Activated naive CD4-positive, alpha-beta T cell treated with anti-CD3 and anti-CD28 coated beads, Interleukin-2, amount 50 U/mL, for 24 hours (primary cell): ENCODE measurements at regions not wholly inside any gene's neighbourhood (a gene's known extent, or its start where the extent isn't known, plus 50 kb on each side); places are given as distances from the start of the nearest gene placed in this dataset.
"Not testable (repeated sequence)": the region's sequence is repeated elsewhere in the genome, so short reads cannot be mapped to it uniquely, and the experiment has no call there.

Experiments used
- H3K27ac Mint-ChIP-seq: one replicate; pipeline ENCODE4 v1.8.0; 2021; ENCODE audit warnings: mild to moderate bottlenecking, mixed read lengths
- H3K27me3 Mint-ChIP-seq: one replicate; pipeline ENCODE4 v1.8.0; 2021; ENCODE audit warnings: mixed read lengths
- H3K36me3 Mint-ChIP-seq: one replicate; pipeline ENCODE4 v1.8.0; 2021; ENCODE audit warnings: mixed read lengths
- H3K4me1 Mint-ChIP-seq: one replicate; pipeline ENCODE4 v1.8.0; 2021; ENCODE audit warnings: mixed read lengths
- H3K4me3 Mint-ChIP-seq: one replicate; pipeline ENCODE4 v1.8.0; 2021; ENCODE audit warnings: mild to moderate bottlenecking, mixed read lengths
- H3K9me3 Mint-ChIP-seq: one replicate; pipeline ENCODE4 v1.8.0; 2021; ENCODE audit warnings: mixed read lengths

GRCh38 chr22:23456666-23457379 is 123.3 kb downstream of the IGLL1 start:
- not testable (repeated sequence) for H3K9me3 Mint-ChIP-seq, H3K27ac Mint-ChIP-seq, H3K4me1 Mint-ChIP-seq, H3K36me3 Mint-ChIP-seq, H3K4me3 Mint-ChIP-seq
- H3K27me3 Mint-ChIP-seq, result peaks cover 14% of the 10 kb centered on the region

- peaks cover 13% of the 10 kb centered on the region for H3K27me3 Mint-ChIP-seq
- not testable (repeated sequence) for H3K27ac Mint-ChIP-seq, H3K9me3 Mint-ChIP-seq, H3K36me3 Mint-ChIP-seq, H3K4me1 Mint-ChIP-seq, H3K4me3 Mint-ChIP-seq
Observed at GRCh38 chr22:23454345-23454744, 125.7 kb downstream of the IGLL1 start.

- Mint-ChIP-seq H3K27me3 (peaks cover 13% of the 10 kb centered on the region), H3K4me3 (no peak overlapping the region), H3K4me1 (no peaks in the 10 kb centered on the region), H3K27ac (no peak overlapping the region), H3K36me3 (no peaks in the 10 kb centered on the region), H3K9me3 (no peaks in the 10 kb centered on the region)
Observed at GRCh38 chr22:23453277-23453676, 126.8 kb downstream of the IGLL1 start.

GRCh38 chr22:23452231-23453010 is 127.7 kb downstream of the IGLL1 start:
- H3K36me3 Mint-ChIP-seq, result no peaks in the 10 kb centered on the region
- peaks cover 13% of the 10 kb centered on the region for H3K27me3 Mint-ChIP-seq
- no peaks in the 10 kb centered on the region for H3K9me3 Mint-ChIP-seq
- no peaks in the 10 kb centered on the region for H3K4me1 Mint-ChIP-seq
- no peak overlapping the region for H3K27ac Mint-ChIP-seq
- H3K4me3 Mint-ChIP-seq, result no peak overlapping the region

- not testable (repeated sequence) for H3K27ac Mint-ChIP-seq, H3K4me3 Mint-ChIP-seq, H3K27me3 Mint-ChIP-seq, H3K4me1 Mint-ChIP-seq, H3K9me3 Mint-ChIP-seq, H3K36me3 Mint-ChIP-seq
Observed at GRCh38 chr22:23451452-23452230, 128.4 kb downstream of the IGLL1 start.

- not testable (repeated sequence) for H3K4me1 Mint-ChIP-seq, H3K27ac Mint-ChIP-seq, H3K9me3 Mint-ChIP-seq, H3K27me3 Mint-ChIP-seq, H3K36me3 Mint-ChIP-seq, H3K4me3 Mint-ChIP-seq
Observed at GRCh38 chr22:23450821-23451220, 129.3 kb downstream of the IGLL1 start.

GRCh38 chr22:23450434-23450795 is 129.7 kb downstream of the IGLL1 start:
- Mint-ChIP-seq H3K9me3 (no peaks in the 10 kb centered on the region), H3K27me3 (peaks cover 3% of the 10 kb centered on the region), H3K4me1 (no peaks in the 10 kb centered on the region), H3K4me3 (no peak overlapping the region), H3K36me3 (peaks cover 2% of the 10 kb centered on the region), H3K27ac (no peak overlapping the region)

- not testable (repeated sequence) for H3K4me1 Mint-ChIP-seq, H3K9me3 Mint-ChIP-seq, H3K27ac Mint-ChIP-seq, H3K36me3 Mint-ChIP-seq, H3K27me3 Mint-ChIP-seq, H3K4me3 Mint-ChIP-seq
Observed at GRCh38 chr22:23449748-23450433, 130.2 kb downstream of the IGLL1 start.

GRCh38 chr22:23448499-23449288 is 131.4 kb downstream of the IGLL1 start:
- not testable (repeated sequence) for H3K4me3 Mint-ChIP-seq, H3K9me3 Mint-ChIP-seq, H3K36me3 Mint-ChIP-seq, H3K27ac Mint-ChIP-seq, H3K27me3 Mint-ChIP-seq, H3K4me1 Mint-ChIP-seq

- Mint-ChIP-seq H3K36me3 (peaks cover 4% of the 10 kb centered on the region), H3K27ac (no peak overlapping the region), H3K4me1 (no peaks in the 10 kb centered on the region), H3K27me3 (no peaks in the 10 kb centered on the region), H3K4me3 (no peak overlapping the region), H3K9me3 (no peaks in the 10 kb centered on the region)
Observed at GRCh38 chr22:23446796-23447350, 133.2 kb downstream of the IGLL1 start.

- not testable (repeated sequence) for H3K4me3 Mint-ChIP-seq, H3K9me3 Mint-ChIP-seq, H3K27me3 Mint-ChIP-seq, H3K27ac Mint-ChIP-seq, H3K4me1 Mint-ChIP-seq, H3K36me3 Mint-ChIP-seq
Observed at GRCh38 chr22:23446194-23446593, 133.9 kb downstream of the IGLL1 start.

GRCh38 chr22:23443905-23444304 is 136.2 kb downstream of the IGLL1 start:
- H3K4me1 Mint-ChIP-seq, H3K27ac Mint-ChIP-seq, H3K36me3 Mint-ChIP-seq, H3K27me3 Mint-ChIP-seq, H3K9me3 Mint-ChIP-seq, H3K4me3 Mint-ChIP-seq: not testable (repeated sequence)

GRCh38 chr22:23439581-23439980 is 140.5 kb downstream of the IGLL1 start:
- H3K9me3 Mint-ChIP-seq, H3K4me1 Mint-ChIP-seq, H3K27ac Mint-ChIP-seq, H3K36me3 Mint-ChIP-seq, H3K4me3 Mint-ChIP-seq, H3K27me3 Mint-ChIP-seq: not testable (repeated sequence)

- Mint-ChIP-seq H3K4me3 (no peak overlapping the region), H3K27me3 (peaks cover 2% of the 10 kb centered on the region), H3K36me3 (peaks cover 2% of the 10 kb centered on the region), H3K4me1 (peaks cover 3% of the 10 kb centered on the region), H3K9me3 (no peaks in the 10 kb centered on the region), H3K27ac (peak overlapping the region; percentile 62)
Observed at GRCh38 chr22:23438216-23438615, 141.9 kb downstream of the IGLL1 start.

- Mint-ChIP-seq H3K4me3 (no peak overlapping the region), H3K36me3 (peaks cover 2% of the 10 kb centered on the region), H3K4me1 (peaks cover 6% of the 10 kb centered on the region), H3K27me3 (peaks cover 2% of the 10 kb centered on the region), H3K27ac (no peak overlapping the region), H3K9me3 (no peaks in the 10 kb centered on the region)
Observed at GRCh38 chr22:23437779-23438178, 142.3 kb downstream of the IGLL1 start.
